ENCODE measurements at regions not wholly inside any gene's neighbourhood (a gene's known extent, or its start where the extent isn't known, plus 50 kb on each side); places are given as distances from the start of the nearest gene placed in this dataset.

GRCh38 chr4:27090406-27090805 lies 229.8 kb downstream of the STIM2 start:
- Histone ChIP-seq H3K4me1 (ENCODE audit: control insufficient read depth, extremely low read depth, insufficient read depth, low read length) (no peaks in the 10 kb centered on the region), H3K9ac (ENCODE audit: insufficient read depth, low read length) (no peak overlapping the region), H3K27ac (ENCODE audit: insufficient read depth, low read length) (no peak overlapping the region), H3K4me2 (ENCODE audit: extremely low read depth, insufficient read depth, low read length) (no peak overlapping the region), H3K79me2 (ENCODE audit: control insufficient read depth, insufficient read depth, low read length) (no peaks in the 10 kb centered on the region), H3K9me3 (ENCODE audit: control insufficient read depth, insufficient read depth, low read depth, low read length) (no peaks in the 10 kb centered on the region), H3K36me3 (ENCODE audit: control insufficient read depth, insufficient read depth, low read length) (no peaks in the 10 kb centered on the region), H4K20me1 (ENCODE audit: control insufficient read depth, extremely low read depth, insufficient read depth, low read length) (no peaks in the 10 kb centered on the region), H2AFZ (ENCODE audit: low read length) (no peak overlapping the region), H3K27me3 (ENCODE audit: control insufficient read depth, insufficient read depth, low read length) (peaks cover 5% of the 10 kb centered on the region), H3K4me3 (replicated peaks in 1 of 4; ENCODE audit: control extremely low read depth in 1 of 4, insufficient read depth in 1 of 4, low read depth in 3 of 4, low read length in 4 of 4) (no peak overlapping the region)
- DNase-seq (ENCODE audit: low read depth in 2 of 2), result no peak
- TF ChIP-seq CTCF (conservative IDR thresholded peaks at IDR 0.05 in 1 of 2, IDR thresholded peaks at IDR 0.05 in 1 of 2; ENCODE audit: low read depth in 1 of 2, low read length in 2 of 2) (no peak), EZH2 (IDR thresholded peaks at IDR 0.05; ENCODE audit: low read length, missing control alignments) (no peak)

GRCh38 chr4:27094224-27094623 lies 233.6 kb downstream of the STIM2 start:
- Histone ChIP-seq H3K4me1 (ENCODE audit: control insufficient read depth, extremely low read depth, insufficient read depth, low read length) (no peaks in the 10 kb centered on the region), H2AFZ (ENCODE audit: low read length) (no peak overlapping the region), H3K79me2 (ENCODE audit: control insufficient read depth, insufficient read depth, low read length) (no peaks in the 10 kb centered on the region), H3K27ac (ENCODE audit: insufficient read depth, low read length) (no peak overlapping the region), H3K4me2 (ENCODE audit: extremely low read depth, insufficient read depth, low read length) (no peak overlapping the region), H3K4me3 (replicated peaks in 1 of 4; ENCODE audit: control extremely low read depth in 1 of 4, insufficient read depth in 1 of 4, low read depth in 3 of 4, low read length in 4 of 4) (no peak overlapping the region), H3K27me3 (ENCODE audit: control insufficient read depth, insufficient read depth, low read length) (peaks cover 5% of the 10 kb centered on the region), H3K9me3 (ENCODE audit: control insufficient read depth, insufficient read depth, low read depth, low read length) (no peaks in the 10 kb centered on the region), H4K20me1 (ENCODE audit: control insufficient read depth, extremely low read depth, insufficient read depth, low read length) (no peaks in the 10 kb centered on the region), H3K9ac (ENCODE audit: insufficient read depth, low read length) (no peak overlapping the region), H3K36me3 (ENCODE audit: control insufficient read depth, insufficient read depth, low read length) (no peaks in the 10 kb centered on the region)
- DNase-seq (ENCODE audit: low read depth in 2 of 2), result no peak
- TF ChIP-seq CTCF (conservative IDR thresholded peaks at IDR 0.05 in 1 of 2, IDR thresholded peaks at IDR 0.05 in 1 of 2; ENCODE audit: low read depth in 1 of 2, low read length in 2 of 2) (no peak), EZH2 (IDR thresholded peaks at IDR 0.05; ENCODE audit: low read length, missing control alignments) (no peak)

GRCh38 chr4:27094783-27095182 lies 234.1 kb downstream of the STIM2 start:
- Histone ChIP-seq H4K20me1 (ENCODE audit: control insufficient read depth, extremely low read depth, insufficient read depth, low read length) (no peaks in the 10 kb centered on the region), H2AFZ (ENCODE audit: low read length) (no peak overlapping the region), H3K9ac (ENCODE audit: insufficient read depth, low read length) (no peak overlapping the region), H3K27ac (ENCODE audit: insufficient read depth, low read length) (no peak overlapping the region), H3K36me3 (ENCODE audit: control insufficient read depth, insufficient read depth, low read length) (no peaks in the 10 kb centered on the region), H3K9me3 (ENCODE audit: control insufficient read depth, insufficient read depth, low read depth, low read length) (no peaks in the 10 kb centered on the region), H3K79me2 (ENCODE audit: control insufficient read depth, insufficient read depth, low read length) (no peaks in the 10 kb centered on the region), H3K4me2 (ENCODE audit: extremely low read depth, insufficient read depth, low read length) (no peak overlapping the region), H3K27me3 (ENCODE audit: control insufficient read depth, insufficient read depth, low read length) (peaks cover 5% of the 10 kb centered on the region), H3K4me1 (ENCODE audit: control insufficient read depth, extremely low read depth, insufficient read depth, low read length) (no peaks in the 10 kb centered on the region), H3K4me3 (replicated peaks in 1 of 4; ENCODE audit: control extremely low read depth in 1 of 4, insufficient read depth in 1 of 4, low read depth in 3 of 4, low read length in 4 of 4) (no peak overlapping the region)
- peak in 1 of 2 donors; percentile 7 for DNase-seq (ENCODE audit: low read depth in 2 of 2)
- TF ChIP-seq CTCF (conservative IDR thresholded peaks at IDR 0.05 in 1 of 2, IDR thresholded peaks at IDR 0.05 in 1 of 2; ENCODE audit: low read depth in 1 of 2, low read length in 2 of 2) (no peak), EZH2 (IDR thresholded peaks at IDR 0.05; ENCODE audit: low read length, missing control alignments) (no peak)

All from fibroblast of lung (primary cell).